Embryonic facial prominence (tissue), 1 donor: ENCODE measurements at regions not wholly inside any gene's neighbourhood (a gene's known extent, or its start where the extent isn't known, plus 50 kb on each side); places are given as distances from the start of the nearest gene placed in this dataset.
"Not testable (repeated sequence)": the region's sequence is repeated elsewhere in the genome, so short reads cannot be mapped to it uniquely, and the experiment has no call there.

Experiments
- DNase-seq: peaks from one replicate; pipeline ENCODE4 v3.0.0-alpha.2; 2016; ENCODE audit errors: extremely low spot score

DNA sequence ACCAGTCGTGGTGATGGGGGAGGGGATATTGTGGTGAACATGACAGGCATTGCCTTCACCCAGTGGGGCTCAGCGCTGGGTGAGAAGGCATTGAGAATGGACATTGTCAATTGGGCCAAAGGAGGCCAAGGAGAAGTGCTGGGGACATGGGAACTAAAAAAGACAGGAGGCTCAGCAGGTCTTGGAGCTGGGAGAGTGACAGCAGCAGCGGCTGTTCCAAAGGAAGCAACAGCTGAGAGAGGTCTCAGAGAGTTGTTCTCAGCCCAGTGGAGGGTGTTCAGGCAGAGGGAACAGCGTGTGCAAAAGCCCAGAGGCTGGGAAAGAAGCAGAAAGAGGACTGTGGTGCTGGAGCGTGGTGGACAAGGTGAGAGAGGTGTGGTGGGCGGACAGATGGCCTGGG is 56.6 kb upstream of the ASNS start:
- not testable (repeated sequence) for DNase-seq

DNA sequence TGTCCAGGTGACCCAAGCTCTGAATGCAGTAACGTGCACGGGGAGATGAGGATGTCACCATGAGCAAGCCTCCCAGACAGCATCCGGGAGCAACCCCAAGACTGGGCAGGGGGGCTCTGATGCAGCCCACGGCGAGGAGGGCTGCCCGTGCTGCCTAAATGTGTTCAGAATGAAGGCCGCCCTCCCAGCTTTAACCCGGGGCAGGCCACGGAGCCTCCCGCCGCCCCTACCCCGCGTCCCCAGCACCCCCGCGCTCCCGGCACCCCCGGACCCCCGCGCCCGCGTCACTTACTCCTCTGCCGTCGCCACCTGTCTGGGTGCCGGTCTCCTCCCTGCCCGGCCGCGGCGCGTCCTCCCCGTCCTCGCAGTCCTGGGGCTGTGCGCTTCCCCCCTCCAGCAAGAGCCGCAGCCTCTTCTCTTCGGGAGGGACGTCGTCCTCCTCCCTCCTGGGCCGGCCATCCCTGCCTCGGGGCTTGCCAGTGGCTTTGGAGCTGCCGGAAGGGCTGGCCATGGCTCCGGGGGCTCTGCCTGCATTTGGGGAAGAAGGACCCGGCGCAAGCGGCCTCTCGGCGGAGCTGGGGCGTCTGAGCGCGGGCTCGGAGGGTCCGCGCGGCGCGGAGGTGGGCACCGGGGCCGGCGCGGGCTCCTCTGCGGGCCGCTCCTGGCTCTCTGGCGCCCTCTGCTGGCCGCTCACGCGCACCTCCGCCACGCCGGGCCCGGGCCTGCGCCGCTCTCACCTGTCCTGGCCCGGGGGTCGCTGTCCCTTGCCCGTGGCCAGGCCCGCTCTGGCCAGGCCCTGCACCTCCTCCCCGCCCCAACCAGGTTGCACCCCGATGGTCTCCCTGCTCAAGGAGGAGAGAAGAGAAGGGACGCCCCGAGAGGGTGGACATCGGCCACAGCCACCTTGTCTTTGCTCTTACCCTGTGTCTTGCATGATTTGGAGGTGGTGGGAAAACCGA is 55.9 kb upstream of the ASNS start:
- DNase-seq: peak; percentile 6
